GM10248 (cell line): ENCODE measurements at regions not wholly inside any gene's neighbourhood (a gene's known extent, or its start where the extent isn't known, plus 50 kb on each side); places are given as distances from the start of the nearest gene placed in this dataset.

ENCODE experiments used
- CTCF ChIA-PET: fragments of 300-600 bp; sonication (Branson Sonifier 250); formaldehyde crosslinking; extraction: SDS; loops from one replicate; lab custom pipeline; 2021; ENCODE audit warnings: antibody characterized with exemption; lab: Yijun Ruan, JAX
- POLR2A ChIA-PET: fragments of 350-650 bp; sonication (Branson Sonifier 250); formaldehyde crosslinking; extraction: SDS; loops from one replicate; lab custom pipeline; 2020; ENCODE audit warnings: antibody characterized with exemption; lab: Yijun Ruan, JAX
- DNase-seq: peaks from one replicate; pipeline ENCODE4 v3.0.0; 2012; ENCODE audit errors: extremely low spot score
- TF ChIP-seq, protein P1 (sequence below): IDR thresholded peaks from 2 replicates; pipeline ENCODE4 v1.5.1; 2012; ENCODE audit warnings: mild to moderate bottlenecking, low read depth; ENCODE audit errors: extremely low read depth, missing control alignments, control extremely low read depth

DNA sequence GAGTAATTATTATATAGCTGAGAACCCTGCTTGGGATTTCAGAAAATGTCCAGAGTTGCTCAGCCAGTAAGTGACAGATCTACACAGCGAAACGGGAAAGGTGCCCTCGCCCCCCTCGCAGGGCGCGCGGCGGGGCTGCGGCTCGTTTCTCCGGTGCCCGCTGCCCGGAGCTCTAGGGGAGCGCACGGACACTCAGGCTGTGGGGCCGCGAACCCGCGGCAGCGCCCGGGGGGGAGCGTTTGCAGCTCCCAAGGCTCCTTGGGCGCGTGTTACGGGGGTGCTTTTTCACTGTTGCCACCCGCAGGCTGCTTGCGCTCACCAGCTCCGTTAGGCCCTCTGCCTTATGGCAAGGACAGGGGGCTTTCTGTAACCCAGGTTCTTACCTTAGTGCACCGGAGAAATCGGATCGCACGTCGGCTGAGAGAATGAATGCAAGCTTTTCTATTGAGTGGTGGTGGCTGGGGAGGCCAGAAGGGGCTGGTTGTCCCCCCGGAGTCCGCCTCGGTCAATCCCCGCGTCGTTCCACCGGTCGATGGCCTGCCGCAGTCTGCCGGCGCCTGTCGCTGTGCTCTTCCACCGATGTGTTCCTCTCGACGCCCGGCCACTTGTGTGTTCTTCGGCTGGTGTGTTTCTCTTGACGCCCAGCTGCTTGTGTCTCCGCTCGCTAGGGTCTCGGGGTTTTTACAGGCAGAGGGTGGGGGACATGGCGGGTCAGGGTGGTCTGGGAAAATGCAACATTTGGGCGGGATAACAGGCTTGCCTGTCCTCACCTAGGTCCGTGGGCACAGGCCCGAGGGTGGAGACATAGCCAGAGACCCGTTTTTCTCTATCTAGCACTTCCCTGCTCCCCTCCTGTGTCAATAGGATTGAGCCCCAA, 758.8 kb upstream of the DDX18 start:
- ChIA-PET CTCF (interaction anchor here (1.1 kb wide), 1 partner anchor 13 kb away, joined by 3 read pairs; no protein-coding TSS in a partner anchor), POLR2A (no interaction called here)
- no peak for DNase-seq
- TF ChIP-seq, protein P1, sequence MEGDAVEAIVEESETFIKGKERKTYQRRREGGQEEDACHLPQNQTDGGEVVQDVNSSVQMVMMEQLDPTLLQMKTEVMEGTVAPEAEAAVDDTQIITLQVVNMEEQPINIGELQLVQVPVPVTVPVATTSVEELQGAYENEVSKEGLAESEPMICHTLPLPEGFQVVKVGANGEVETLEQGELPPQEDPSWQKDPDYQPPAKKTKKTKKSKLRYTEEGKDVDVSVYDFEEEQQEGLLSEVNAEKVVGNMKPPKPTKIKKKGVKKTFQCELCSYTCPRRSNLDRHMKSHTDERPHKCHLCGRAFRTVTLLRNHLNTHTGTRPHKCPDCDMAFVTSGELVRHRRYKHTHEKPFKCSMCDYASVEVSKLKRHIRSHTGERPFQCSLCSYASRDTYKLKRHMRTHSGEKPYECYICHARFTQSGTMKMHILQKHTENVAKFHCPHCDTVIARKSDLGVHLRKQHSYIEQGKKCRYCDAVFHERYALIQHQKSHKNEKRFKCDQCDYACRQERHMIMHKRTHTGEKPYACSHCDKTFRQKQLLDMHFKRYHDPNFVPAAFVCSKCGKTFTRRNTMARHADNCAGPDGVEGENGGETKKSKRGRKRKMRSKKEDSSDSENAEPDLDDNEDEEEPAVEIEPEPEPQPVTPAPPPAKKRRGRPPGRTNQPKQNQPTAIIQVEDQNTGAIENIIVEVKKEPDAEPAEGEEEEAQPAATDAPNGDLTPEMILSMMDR = no peak

GRCh38 chr2:117056376-117056748, 758.1 kb upstream of the DDX18 start:
- TF ChIP-seq, protein P1 = no peak
- ChIA-PET CTCF (interaction anchor here (1.1 kb wide), 1 partner anchor 12 kb away, joined by 3 read pairs; no protein-coding TSS in a partner anchor), POLR2A (no interaction called here)
- DNase-seq = no peak

DNA sequence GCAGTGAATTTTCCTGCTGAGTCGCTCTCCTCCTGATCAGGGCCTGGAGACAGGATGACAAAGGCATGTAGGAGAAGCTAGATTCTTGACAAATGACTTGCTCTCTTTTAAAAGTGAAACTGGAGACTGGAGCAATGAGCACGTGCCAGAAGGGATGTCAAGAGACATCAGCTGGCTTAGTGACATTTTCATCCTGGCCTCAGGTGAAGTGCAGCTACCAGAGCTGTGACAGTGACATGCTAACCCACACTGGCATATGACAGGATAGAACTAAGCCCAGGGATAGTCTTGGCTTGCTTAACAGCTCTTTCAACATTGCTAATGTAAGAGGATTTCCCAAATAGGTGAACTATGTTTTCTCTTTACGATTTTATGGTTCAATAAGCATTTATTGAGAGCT, 757.5 kb upstream of the DDX18 start:
- ChIA-PET POLR2A (no interaction called here), CTCF (no interaction called here)
- DNase-seq = no peak
- TF ChIP-seq, protein P1 = no peak

DNA sequence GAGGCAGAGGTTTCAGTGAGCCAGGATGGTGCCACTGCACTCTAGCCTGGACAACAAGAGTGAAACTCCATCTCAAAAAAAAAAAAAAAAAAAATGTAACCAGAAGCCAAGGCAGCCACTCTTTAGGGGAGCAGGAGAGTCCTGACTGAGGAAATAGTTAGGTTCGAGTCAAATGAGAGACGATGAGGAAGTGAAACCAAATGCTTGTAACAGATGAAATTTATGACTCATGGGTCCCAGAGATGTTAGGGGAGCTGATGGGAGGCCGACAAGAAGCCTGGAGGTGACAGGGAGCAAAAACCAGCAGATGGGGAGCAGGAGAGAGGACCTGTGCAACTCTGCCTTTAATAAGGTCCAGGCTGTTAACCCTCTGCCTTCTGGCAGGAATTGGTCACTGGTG, 756.1 kb upstream of the DDX18 start:
- TF ChIP-seq, protein P1 = no peak
- ChIA-PET CTCF (interaction anchor here (1.1 to 1.5 kb wide), 3 partner anchors 8 to 11 kb away, joined by 3 to 4 read pairs (median 3); no protein-coding TSS in a partner anchor), POLR2A (no interaction called here)
- peak; percentile 15 for DNase-seq

DNA sequence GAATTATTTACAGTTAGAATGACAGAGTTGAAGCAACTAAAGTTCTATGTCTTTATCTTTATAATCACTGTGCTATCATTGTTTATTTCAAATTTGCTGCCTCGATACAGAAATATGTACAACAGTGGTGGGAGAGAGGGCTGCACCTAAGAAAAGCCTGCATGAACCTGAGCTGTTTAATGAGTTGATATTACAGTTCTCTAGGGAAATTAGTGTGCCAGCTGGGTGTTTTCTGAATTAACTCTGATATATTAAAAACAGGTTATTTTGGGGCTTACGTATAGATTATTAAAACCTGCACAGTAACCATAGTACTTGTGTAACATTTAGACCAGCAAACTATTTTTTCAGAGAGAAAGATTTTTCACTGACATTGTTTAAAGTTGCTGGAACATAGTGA, 750.5 kb upstream of the DDX18 start:
- TF ChIP-seq, protein P1 = no peak
- DNase-seq = no peak
- ChIA-PET CTCF (no interaction called here), POLR2A (no interaction called here)

- TF ChIP-seq, protein P1 = no peak
- CTCF ChIA-PET = no interaction called here
- no peak for DNase-seq
- POLR2A ChIA-PET = no interaction called here
Observed at GRCh38 chr2:117065912-117066311, 748.6 kb upstream of the DDX18 start.
